GM19238 (cell line): ENCODE measurements at regions not wholly inside any gene's neighbourhood (a gene's known extent, or its start where the extent isn't known, plus 50 kb on each side); places are given as distances from the start of the nearest gene placed in this dataset.

Experiments used
- DNase-seq: peaks from one replicate; pipeline ENCODE4 v3.0.0; 2011; ENCODE audit warnings: low spot score; ENCODE audit not compliant: insufficient read length

DNA sequence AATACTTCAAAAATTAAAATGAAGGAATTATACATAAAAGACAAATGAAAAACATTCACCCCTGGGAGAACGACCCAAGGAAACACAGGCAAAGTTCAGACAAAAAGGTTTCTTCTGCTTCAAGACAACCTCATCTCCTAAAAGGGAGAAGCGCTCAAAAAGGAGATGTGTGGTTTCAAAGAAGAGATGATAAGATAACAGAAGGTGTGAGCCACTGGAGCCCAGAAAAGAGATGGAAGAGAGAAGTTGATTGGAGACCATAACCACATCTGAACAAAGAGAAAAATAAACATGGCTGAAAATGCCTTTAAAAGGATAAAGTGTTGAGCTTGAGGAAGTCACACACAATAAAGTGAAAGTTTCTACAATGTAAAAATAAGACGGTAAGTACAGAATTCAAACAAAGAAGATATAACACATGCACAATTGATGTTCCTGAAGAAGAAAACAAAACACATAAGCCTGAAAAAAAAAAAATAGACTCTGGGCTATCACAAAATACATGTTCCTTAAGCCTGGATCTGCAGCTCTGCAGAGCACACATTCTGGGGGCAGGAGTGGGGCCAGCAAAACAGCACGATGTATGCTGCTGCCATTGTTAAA lies 51.6 kb upstream of the C14orf180 start:
- DNase-seq = no peak

DNA sequence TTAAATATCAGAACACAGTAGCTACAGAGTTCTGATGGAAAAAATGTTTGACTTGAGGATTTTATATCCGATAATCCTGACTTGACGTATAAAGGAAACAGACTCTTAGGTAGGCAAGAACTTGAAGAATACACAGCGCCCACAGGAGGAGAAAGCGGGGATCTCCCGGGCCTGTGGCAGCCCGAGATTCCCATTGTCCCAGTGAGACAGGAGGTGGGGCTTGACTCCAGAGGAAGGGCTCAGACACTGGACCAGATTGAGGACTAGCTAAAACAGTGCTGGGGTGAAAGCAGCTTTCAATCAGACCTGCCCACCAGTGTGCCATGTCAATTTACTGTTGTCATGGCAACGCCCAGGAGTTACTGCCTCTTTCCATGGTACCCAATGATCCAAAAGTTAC lies 51.1 kb upstream of the C14orf180 start:
- no peak for DNase-seq
